SK-N-MC (cell line): ENCODE measurements at regions not wholly inside any gene's neighbourhood (a gene's known extent, or its start where the extent isn't known, plus 50 kb on each side); places are given as distances from the start of the nearest gene placed in this dataset.

ENCODE experiments used
- EZH2 ChIP-seq: fragments of 200-600 bp; sonication (generic); IDR thresholded peaks from one replicate; pipeline ENCODE4 v1.6.1; 2017; ENCODE audit warnings: antibody characterized with exemption
- FOXP2 ChIP-seq: optimal IDR thresholded peaks from 2 replicates; pipeline ENCODE3; 2011; ENCODE audit warnings: mild to moderate bottlenecking, moderate library complexity; ENCODE audit not compliant: insufficient read depth; ENCODE audit errors: extremely low read length, control extremely low read depth
- POLR2AphosphoS5 ChIP-seq: IDR thresholded peaks from 2 replicates; pipeline ENCODE4 v1.6.1; 2012; ENCODE audit warnings: mild to moderate bottlenecking, low read depth, low read length, borderline replicate concordance

DNA sequence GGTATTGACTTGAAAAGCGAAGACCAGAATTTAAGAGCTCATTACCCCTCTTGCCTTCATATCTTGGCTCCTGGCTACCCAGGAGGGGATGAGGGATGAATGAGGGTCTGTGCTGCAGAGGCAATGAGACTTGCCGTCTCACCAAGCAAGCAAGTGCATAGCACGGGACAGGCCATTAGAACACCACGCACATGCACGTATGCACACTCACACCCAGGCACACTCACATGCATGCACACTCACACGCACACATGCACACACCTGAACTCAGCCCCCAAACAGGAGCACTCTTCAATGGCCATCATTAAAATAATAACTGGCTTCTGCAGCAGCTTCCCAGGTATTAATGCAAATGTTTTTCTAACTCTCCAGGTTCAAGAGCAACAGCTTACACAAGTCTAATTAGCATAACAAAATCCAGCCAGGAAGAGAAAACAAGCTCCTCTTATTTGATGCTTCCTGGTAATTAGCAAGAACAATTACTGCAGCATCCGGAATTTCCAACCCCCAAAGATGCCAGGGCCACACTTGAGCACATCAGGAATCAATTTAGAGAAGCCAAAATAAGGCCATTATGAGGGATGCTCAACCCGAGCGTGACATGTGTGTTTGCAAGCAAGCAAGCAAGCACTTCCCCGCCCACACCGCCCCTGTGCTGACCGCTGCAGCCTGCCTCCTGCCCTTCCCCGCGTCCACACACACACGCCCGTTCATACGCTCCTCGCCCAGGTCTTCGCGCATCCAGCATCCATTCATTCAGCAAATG, 171.6 kb upstream of the TNRC6C start:
- TF ChIP-seq POLR2AphosphoS5, result no peak
- no peak for TF ChIP-seq EZH2
- TF ChIP-seq FOXP2, result no peak
